ENCODE measurements at regions not wholly inside any gene's neighbourhood (a gene's known extent, or its start where the extent isn't known, plus 50 kb on each side); places are given as distances from the start of the nearest gene placed in this dataset.

- no peaks in the 10 kb centered on the region for H3K36me3 ChIP-seq (ENCODE audit: control insufficient read depth in 2 of 2, extremely low read depth in 1 of 2, insufficient read depth in 2 of 2, low read length in 2 of 2)
- H2AFZ ChIP-seq (ENCODE audit: low read depth, low read length) = no peak overlapping the region
- peaks cover 0 to 3% of the 10 kb centered on the region in 2 experiments for H3K27me3 ChIP-seq (ENCODE audit: control insufficient read depth in 2 of 2, insufficient read depth in 2 of 2, low read length in 2 of 2)
- TF ChIP-seq MAX (IDR thresholded peaks at IDR 0.05; ENCODE audit: insufficient read depth, insufficient read length) = no peak
- TF ChIP-seq POLR2AphosphoS5 (IDR thresholded peaks at IDR 0.05; ENCODE audit: insufficient read depth, low read depth, low read length) = no peak
- no peak overlapping the region for H3K9ac ChIP-seq (replicated peaks; ENCODE audit: extremely low read depth, insufficient read depth, low read length)
- FAIRE-seq (no peak), DNase-seq (ENCODE audit: low read depth, low spot score) (no peak)
- no peak overlapping the region for H3K4me3 ChIP-seq (replicated peaks in 1 of 3; ENCODE audit: insufficient read depth in 1 of 3, low read depth in 1 of 3, low read length in 3 of 3)
- no peaks in the 10 kb centered on the region for H3K9me3 ChIP-seq (replicated peaks; ENCODE audit: control insufficient read depth, insufficient read depth, low read length)
- ChIA-PET POLR2A (no interaction called here), CTCF (interaction anchor here (1.2 kb wide), 1 partner anchor 10 kb away, joined by 3 read pairs; no protein-coding TSS in a partner anchor)
- no peaks in the 10 kb centered on the region for H4K20me1 ChIP-seq (replicated peaks; ENCODE audit: control insufficient read depth, extremely low read depth, insufficient read depth, low read length)
- H3K9me1 ChIP-seq (replicated peaks; ENCODE audit: control insufficient read depth, extremely low read depth, insufficient read depth, low read length) = no peaks in the 10 kb centered on the region
- H3K4me1 ChIP-seq (ENCODE audit: control insufficient read depth, extremely low read depth, insufficient read depth, low read length) = no peaks in the 10 kb centered on the region
- H3K27ac ChIP-seq (ENCODE audit: insufficient read depth, low read depth, low read length) = no peak overlapping the region
- no peak overlapping the region for H3K4me2 ChIP-seq (ENCODE audit: insufficient read depth, low read length)
- intact Hi-C loops (cut with micrococcal nuclease) = no loop called here
- no TSS peak for BruUV-seq (replicated peaks)
- no peaks in the 10 kb centered on the region for H3K79me2 ChIP-seq (ENCODE audit: control insufficient read depth, insufficient read depth, low read length)
- dilution Hi-C loops (cut with MboI; ENCODE audit: extremely low pct_ligation_motif_present, low sequenced_read_pairs) = no loop called here
Measured at GRCh38 chr7:140237390-140237789, 60.6 kb upstream of the KDM7A start.

DNA sequence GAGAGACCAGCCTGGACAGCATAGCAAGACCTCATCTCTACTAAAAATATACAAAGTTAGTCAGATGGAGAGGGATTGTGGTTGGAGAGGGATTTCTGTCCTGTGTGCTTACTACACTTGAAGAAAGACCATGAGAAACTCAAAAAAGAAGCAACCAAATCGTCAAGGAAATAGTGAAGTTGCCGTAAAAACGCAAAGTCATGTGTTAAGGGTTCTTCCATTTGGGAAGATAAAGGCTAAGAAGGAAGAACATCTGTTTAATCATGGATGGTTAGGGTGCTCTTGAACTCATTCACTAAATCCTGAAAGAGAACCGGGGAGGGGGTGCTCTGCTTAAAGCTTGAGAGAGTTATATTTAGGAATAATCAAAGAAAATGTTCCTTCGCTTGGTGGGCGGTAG is 59.8 kb upstream of the KDM7A start:
- no peaks in the 10 kb centered on the region for H4K20me1 ChIP-seq (replicated peaks; ENCODE audit: control insufficient read depth, extremely low read depth, insufficient read depth, low read length)
- H3K9me1 ChIP-seq (replicated peaks; ENCODE audit: control insufficient read depth, extremely low read depth, insufficient read depth, low read length) = no peaks in the 10 kb centered on the region
- peaks cover 5 to 7% of the 10 kb centered on the region in 2 experiments for H3K27me3 ChIP-seq (ENCODE audit: control insufficient read depth in 2 of 2, insufficient read depth in 2 of 2, low read length in 2 of 2)
- TF ChIP-seq POLR2AphosphoS5 (IDR thresholded peaks at IDR 0.05; ENCODE audit: insufficient read depth, low read depth, low read length) (no peak), MYC (IDR thresholded peaks at IDR 0.05; ENCODE audit: low read depth, low read length) (no peak), FOS (IDR thresholded peaks at IDR 0.05; ENCODE audit: borderline replicate concordance, insufficient read depth, low read length) (no peak), GATA2 (IDR thresholded peaks at IDR 0.05; ENCODE audit: insufficient read depth, insufficient read length, low read depth, low read length) (no peak), EZH2 (IDR thresholded peaks at IDR 0.05; ENCODE audit: borderline replicate concordance, low read depth, low read length, severe bottlenecking) (no peak), JUN (IDR thresholded peaks at IDR 0.05; ENCODE audit: borderline replicate concordance, insufficient read depth, insufficient read length, low read depth) (no peak), MAX (IDR thresholded peaks at IDR 0.05; ENCODE audit: insufficient read depth, insufficient read length) (no peak)
- TF ChIP-seq, protein P1, sequence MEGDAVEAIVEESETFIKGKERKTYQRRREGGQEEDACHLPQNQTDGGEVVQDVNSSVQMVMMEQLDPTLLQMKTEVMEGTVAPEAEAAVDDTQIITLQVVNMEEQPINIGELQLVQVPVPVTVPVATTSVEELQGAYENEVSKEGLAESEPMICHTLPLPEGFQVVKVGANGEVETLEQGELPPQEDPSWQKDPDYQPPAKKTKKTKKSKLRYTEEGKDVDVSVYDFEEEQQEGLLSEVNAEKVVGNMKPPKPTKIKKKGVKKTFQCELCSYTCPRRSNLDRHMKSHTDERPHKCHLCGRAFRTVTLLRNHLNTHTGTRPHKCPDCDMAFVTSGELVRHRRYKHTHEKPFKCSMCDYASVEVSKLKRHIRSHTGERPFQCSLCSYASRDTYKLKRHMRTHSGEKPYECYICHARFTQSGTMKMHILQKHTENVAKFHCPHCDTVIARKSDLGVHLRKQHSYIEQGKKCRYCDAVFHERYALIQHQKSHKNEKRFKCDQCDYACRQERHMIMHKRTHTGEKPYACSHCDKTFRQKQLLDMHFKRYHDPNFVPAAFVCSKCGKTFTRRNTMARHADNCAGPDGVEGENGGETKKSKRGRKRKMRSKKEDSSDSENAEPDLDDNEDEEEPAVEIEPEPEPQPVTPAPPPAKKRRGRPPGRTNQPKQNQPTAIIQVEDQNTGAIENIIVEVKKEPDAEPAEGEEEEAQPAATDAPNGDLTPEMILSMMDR (IDR thresholded peaks at IDR 0.05; ENCODE audit: extremely low read depth in 1 of 2, insufficient read depth in 1 of 2, low read depth in 1 of 2, low read length in 2 of 2) = no peak
- no peaks in the 10 kb centered on the region for H3K9me3 ChIP-seq (replicated peaks; ENCODE audit: control insufficient read depth, insufficient read depth, low read length)
- no peaks in the 10 kb centered on the region for H3K79me2 ChIP-seq (ENCODE audit: control insufficient read depth, insufficient read depth, low read length)
- no peak overlapping the region for H3K4me2 ChIP-seq (ENCODE audit: insufficient read depth, low read length)
- FAIRE-seq = no peak
- CTCF ChIA-PET = no interaction called here
- POLR2A ChIA-PET = no interaction called here
- no peaks in the 10 kb centered on the region for H3K4me1 ChIP-seq (ENCODE audit: control insufficient read depth, extremely low read depth, insufficient read depth, low read length)
- no TSS peak for BruUV-seq (replicated peaks)
- dilution Hi-C loops (cut with MboI; ENCODE audit: extremely low pct_ligation_motif_present, low sequenced_read_pairs) (no loop called here), intact Hi-C loops (cut with micrococcal nuclease) (no loop called here)
- H3K9ac ChIP-seq (replicated peaks; ENCODE audit: extremely low read depth, insufficient read depth, low read length) = no peak overlapping the region
- no peak overlapping the region for H2AFZ ChIP-seq (ENCODE audit: low read depth, low read length)
- no peaks in the 10 kb centered on the region for H3K36me3 ChIP-seq (ENCODE audit: control insufficient read depth in 2 of 2, extremely low read depth in 1 of 2, insufficient read depth in 2 of 2, low read length in 2 of 2)
- no peak overlapping the region for H3K27ac ChIP-seq (ENCODE audit: insufficient read depth, low read depth, low read length)
- no peak for DNase-seq (ENCODE audit: low read depth, low spot score)
- no peak overlapping the region for H3K4me3 ChIP-seq (replicated peaks in 1 of 3; ENCODE audit: insufficient read depth in 1 of 3, low read depth in 1 of 3, low read length in 3 of 3)
